HepG2 (cell line): ENCODE measurements at regions not wholly inside any gene's neighbourhood (a gene's known extent, or its start where the extent isn't known, plus 50 kb on each side); places are given as distances from the start of the nearest gene placed in this dataset.

Source experiments
- ATAC-seq: fragments of 200-7000 bp; cut with Tn5 transposase; 3 replicates; pipeline ENCODE4 v1.9.1; 2020; ENCODE audit warnings: mild to moderate bottlenecking, moderate library complexity
- BruUV-seq: library from RNA; stranded (reverse); fragments of 400-500 nt; replicated peaks from 2 replicates; lab custom pipeline; 2021; lab: Mats Ljungman, UMichigan
- CTCF ChIA-PET: fragments of 300-600 bp; formaldehyde crosslinking; extraction: SDS; loops from one replicate; lab custom pipeline; 2021; ENCODE audit warnings: low total read pairs, inconsistent platforms, low intra/inter-chr PET ratio; lab: Yijun Ruan, JAX
- POLR2A ChIA-PET: fragments of 350-600 bp; sonication (Branson Sonifier 250); formaldehyde crosslinking; loops from one replicate; lab custom pipeline; 2020; ENCODE audit warnings: antibody characterized with exemption, inconsistent platforms; lab: Yijun Ruan, JAX
- DNase-seq: peaks from one replicate; pipeline ENCODE4 v3.0.0-alpha.2; 2015; ENCODE audit warnings: low spot score
- FAIRE-seq: peaks from 3 replicates; lab custom pipeline; 2011; peaks lifted over from hg19 to GRCh38; lab: Jason Lieb, UNC
- H2AFZ ChIP-seq: one replicate; pipeline ENCODE4 v1.6.1; 2011; ENCODE audit warnings: low read length, inconsistent platforms
- H3K27ac ChIP-seq: fragments of 300-600 bp; 3 replicates; pipeline ENCODE4 v1.8.0; 2011; ENCODE audit warnings: mixed run types, mild to moderate bottlenecking, mixed read lengths, low read length, inconsistent platforms; ENCODE audit not compliant: insufficient read depth; ENCODE audit errors: extremely low read length
- H3K27me3 ChIP-seq, 2 experiments: fragments of 200-600 bp in 1 of 2; 2 replicates in 1 of 2; 3 replicates in 1 of 2; pipeline versions ENCODE4 v1.6.0 to v1.8.0; 2011; ENCODE audit warnings: low read length in 2 of 2, mild to moderate bottlenecking in 2 of 2, moderate library complexity in 2 of 2, inconsistent platforms in 1 of 2; ENCODE audit not compliant: insufficient read depth in 2 of 2, control insufficient read depth in 1 of 2
- H3K36me3 ChIP-seq, 2 experiments: fragments of 200-600 bp in 1 of 2; replicated peaks in 1 of 2; 2 replicates in 1 of 2; 3 replicates in 1 of 2; pipeline versions ENCODE4 v1.5.1 to v1.8.0; 2011; ENCODE audit warnings: low read length in 2 of 2, inconsistent platforms in 1 of 2; ENCODE audit not compliant: insufficient read depth in 2 of 2, control insufficient read depth in 1 of 2
- H3K4me1 ChIP-seq: 2 replicates; pipeline ENCODE4 v1.5.1; 2012; ENCODE audit warnings: low read length, inconsistent platforms; ENCODE audit not compliant: insufficient read depth
- H3K4me2 ChIP-seq: 2 replicates; pipeline ENCODE4 v1.6.0; 2011; ENCODE audit warnings: low read depth, low read length, inconsistent platforms
- H3K4me3 ChIP-seq, 3 experiments: fragments of 200-600 bp in 1 of 3; sonication (generic), shearing (Covaris generic) in 1 of 3; replicated peaks in 1 of 3; 2 replicates each; pipeline ENCODE4 v1.5.1; 2011 to 2016; ENCODE audit warnings: low read length in 3 of 3, inconsistent platforms in 2 of 3, low read depth in 2 of 3, mild to moderate bottlenecking in 2 of 3, control low read depth in 1 of 3, mixed read lengths in 1 of 3; ENCODE audit not compliant: insufficient read depth in 1 of 3
- H3K79me2 ChIP-seq: one replicate; pipeline ENCODE4 v1.6.1; 2011; ENCODE audit warnings: low read length, inconsistent platforms; ENCODE audit not compliant: insufficient read depth
- H3K9ac ChIP-seq: 2 replicates; pipeline ENCODE4 v1.6.0; 2011; ENCODE audit warnings: mild to moderate bottlenecking, low read depth, low read length, inconsistent platforms; ENCODE audit not compliant: insufficient read depth
- H3K9me3 ChIP-seq: 2 replicates; pipeline ENCODE4 v1.5.1; 2012; ENCODE audit warnings: mild to moderate bottlenecking, low read length
- H4K20me1 ChIP-seq: 2 replicates; pipeline ENCODE4 v1.6.0; 2011; ENCODE audit warnings: inconsistent platforms, mild to moderate bottlenecking, low read length, moderate library complexity; ENCODE audit not compliant: insufficient read depth
- BRD4 ChIP-seq: sonication (generic); formaldehyde crosslinking; IDR thresholded peaks from 2 replicates; pipeline ENCODE4 v1.4.0; 2020; ENCODE audit warnings: missing genetic modification reagents
- GABPB1 ChIP-seq: IDR thresholded peaks from 2 replicates; pipeline ENCODE4 v1.6.1; 2016; ENCODE audit warnings: mild to moderate bottlenecking, missing genetic modification reagents, moderate library complexity, missing compliant biosample characterization
- GTF3A ChIP-seq: sonication (generic); formaldehyde crosslinking; conservative IDR thresholded peaks from 2 replicates; pipeline ENCODE4 v1.4.0; 2020; ENCODE audit warnings: mild to moderate bottlenecking, missing genetic modification reagents
- NFE2 ChIP-seq: sonication (generic); formaldehyde crosslinking; IDR thresholded peaks from 2 replicates; pipeline ENCODE4 v1.4.0; 2020; ENCODE audit warnings: missing genetic modification reagents
- NFE2L2 ChIP-seq: fragments of 150-350 bp; IDR thresholded peaks from 2 replicates; pipeline ENCODE4 v1.6.1; 2014; ENCODE audit warnings: low read length
- RNF2 ChIP-seq: fragments of 450-650 bp; conservative IDR thresholded peaks from 2 replicates; pipeline ENCODE4 v1.6.1; 2016; ENCODE audit warnings: low read depth
- SOX13 ChIP-seq, 3 experiments: fragments of 450-650 bp in 1 of 3; sonication (generic) in 1 of 3; formaldehyde crosslinking in 1 of 3; IDR thresholded peaks in 2 of 3; conservative IDR thresholded peaks in 1 of 3; 2 replicates each; pipeline versions ENCODE4 v1.5.0 to v1.6.1; 2016 to 2020; ENCODE audit warnings: antibody characterized with exemption in 1 of 3, mild to moderate bottlenecking in 1 of 3, missing compliant biosample characterization in 1 of 3, missing genetic modification reagents in 1 of 3, moderate library complexity in 1 of 3
- SP5 ChIP-seq: IDR thresholded peaks from 2 replicates; pipeline ENCODE4 v1.6.1; 2016; ENCODE audit warnings: low read depth, borderline replicate concordance
- SRSF1 ChIP-seq: fragments of 200-400 bp; formaldehyde crosslinking; optimal IDR thresholded peaks from 2 replicates; pipeline ENCODE3; 2017; ENCODE audit warnings: mild to moderate bottlenecking, low read depth, low read length, moderate library complexity
- TAF15 ChIP-seq: fragments of 200-400 bp; formaldehyde crosslinking; IDR thresholded peaks from one replicate; pipeline ENCODE4 v1.6.1; 2018; ENCODE audit warnings: mild to moderate bottlenecking, low read depth, low read length; ENCODE audit not compliant: poor library complexity, severe bottlenecking
- ZNF121 ChIP-seq: sonication (generic); formaldehyde crosslinking; IDR thresholded peaks from 2 replicates; pipeline ENCODE4 v1.5.0; 2020; ENCODE audit warnings: mild to moderate bottlenecking, missing genetic modification reagents
- ZNF501 ChIP-seq: sonication (generic); formaldehyde crosslinking; IDR thresholded peaks from 2 replicates; pipeline ENCODE4 v1.5.1; 2020; ENCODE audit warnings: mild to moderate bottlenecking, moderate library complexity, missing genetic modification reagents
- ZSCAN9 ChIP-seq: IDR thresholded peaks from 2 replicates; pipeline ENCODE4 v1.6.1; 2016; ENCODE audit warnings: borderline replicate concordance
- WGBS: methylation state at CpG from one replicate; pipeline ENCODE4 v1.1.6; 2017; ENCODE audit warnings: low lambda C conversion rate; 5-methylcytosine and 5-hydroxymethylcytosine counted together
- in situ Hi-C: cut with HindIII; loops from 2 replicates; pipeline ENCODE4 v1.10.0; 2017; ENCODE audit warnings: low pct_unique_long_range_greater_than_20kb; ENCODE audit not compliant: extremely low pct_ligation_motif_present
- intact Hi-C: fragments of 100-400 bp; cut with micrococcal nuclease; formaldehyde crosslinking; loops from one replicate; pipeline ENCODE4 v1.10.0; 2022; ENCODE audit not compliant: unreplicated experiment

DNA sequence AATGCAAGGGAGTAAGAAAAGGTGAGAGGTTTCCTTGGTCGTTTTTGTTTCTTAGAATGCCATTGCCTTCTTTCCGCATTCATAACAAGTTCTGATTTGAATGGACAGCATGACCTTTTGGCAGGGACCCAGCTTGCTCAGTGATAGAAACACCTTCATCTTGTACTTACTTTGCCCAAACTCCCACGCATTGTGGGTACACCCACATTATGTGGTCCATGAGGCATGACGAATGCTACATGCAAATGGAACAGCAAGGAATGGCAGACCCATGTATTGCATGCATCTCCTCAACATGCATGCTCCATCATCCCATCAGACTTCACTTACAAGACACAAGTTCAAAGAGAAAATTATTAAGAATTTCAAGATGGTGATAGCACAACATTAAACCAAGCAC is 102.8 kb downstream of the CDC7 start:
- DNase-seq, result no peak

DNA sequence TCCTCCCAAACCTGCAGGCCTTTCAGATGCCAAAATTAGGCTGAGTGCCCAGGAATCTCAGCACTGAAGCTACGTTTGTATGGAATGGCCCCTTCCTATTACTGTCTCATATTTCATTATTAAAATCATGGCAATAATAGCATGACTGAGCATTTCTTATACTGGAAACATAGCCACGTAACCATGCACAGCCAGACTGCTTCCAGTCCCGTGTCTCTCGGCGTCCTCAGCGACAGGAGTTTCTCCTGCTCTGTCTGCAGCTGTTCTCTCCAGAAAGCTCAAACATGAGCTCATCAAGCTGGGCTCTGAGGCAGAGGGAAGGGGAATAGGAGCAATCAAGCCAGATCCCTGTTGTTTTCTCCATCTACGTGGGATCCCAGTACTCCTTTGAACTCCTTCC is 104.0 kb downstream of the CDC7 start:
- Histone ChIP-seq H3K27ac (no peak overlapping the region), H4K20me1 (no peaks in the 10 kb centered on the region), H3K4me2 (no peak overlapping the region), H3K36me3 (no peaks in the 10 kb centered on the region), H3K27me3 (peaks cover 0 to 3% of the 10 kb centered on the region in 2 experiments; a peak in 2 of 5 replicates), H3K4me3 (no peak overlapping the region), H2AFZ (peak overlapping the region; percentile 44), H3K4me1 (peaks cover 35% of the 10 kb centered on the region), H3K9ac (no peak overlapping the region), H3K79me2 (no peaks in the 10 kb centered on the region), H3K9me3 (no peaks in the 10 kb centered on the region)
- in situ Hi-C loops (no loop called here), intact Hi-C loops (no loop called here)
- no peak for ATAC-seq
- CTCF ChIA-PET, result no interaction called here
- no peak for DNase-seq
- FAIRE-seq, result no peak
- BruUV-seq, result no TSS peak
- TF ChIP-seq ZSCAN9 (CRISPR knock-in tag) (no peak), NFE2L2 (peak; percentile 53), BRD4 (CRISPR knock-in tag) (no peak), TAF15 (no peak)
- 29% methylated on average over 7 of the region's 7 CpGs for WGBS
- POLR2A ChIA-PET, result no interaction called here

More for the DNA sequence above, 102.8 kb downstream of the CDC7 start:
- 49% methylated on average over 4 of the region's 4 CpGs for WGBS
- BruUV-seq, result no TSS peak
- H3K9me3 ChIP-seq, result no peaks in the 10 kb centered on the region
- FAIRE-seq (no peak), ATAC-seq (no peak)
- ChIA-PET POLR2A (no interaction called here), CTCF (no interaction called here)
- H2AFZ ChIP-seq, result no peak overlapping the region
- in situ Hi-C loops (no loop called here), intact Hi-C loops (no loop called here)
- no peak overlapping the region for H3K27ac ChIP-seq
- no peak overlapping the region for H3K4me3 ChIP-seq
- no peaks in the 10 kb centered on the region for H3K36me3 ChIP-seq
- peaks cover 28% of the 10 kb centered on the region for H3K4me1 ChIP-seq
- H4K20me1 ChIP-seq, result no peaks in the 10 kb centered on the region
- no peak overlapping the region for H3K9ac ChIP-seq
- no peaks in the 10 kb centered on the region for H3K79me2 ChIP-seq
- TF ChIP-seq GTF3A, result no peak
- TF ChIP-seq SOX13 (IDR thresholded peaks at IDR 0.05), result no peak
- no peak for TF ChIP-seq SOX13 (CRISPR knock-in tag; conservative IDR thresholded peaks at IDR 0.05 in 1 of 2, IDR thresholded peaks at IDR 0.05 in 1 of 2)
- no peak for TF ChIP-seq NFE2 (CRISPR knock-in tag)
- TF ChIP-seq SP5, result no peak
- no peak for TF ChIP-seq RNF2
- no peak for TF ChIP-seq ZNF501 (CRISPR knock-in tag)
- TF ChIP-seq SRSF1, result no peak
- no peak for TF ChIP-seq ZNF121 (CRISPR knock-in tag)
- no peak for TF ChIP-seq GABPB1 (CRISPR knock-in tag)
- peaks cover 0 to 3% of the 10 kb centered on the region in 2 experiments; a peak in 1 of 5 replicates for H3K27me3 ChIP-seq
- no peak overlapping the region for H3K4me2 ChIP-seq
